BE2C (cell line): ENCODE measurements at regions not wholly inside any gene's neighbourhood (a gene's known extent, or its start where the extent isn't known, plus 50 kb on each side); places are given as distances from the start of the nearest gene placed in this dataset.

Source experiments
- DNase-seq: peaks from one replicate; pipeline ENCODE4 v3.0.0-alpha.2; 2020
- H3K27me3 ChIP-seq: fragments of 250-450 bp; sonication (Bioruptor Pico); 2 replicates; pipeline ENCODE4 v1.5.1; 2020; ENCODE audit warnings: mild to moderate bottlenecking
- H3K36me3 ChIP-seq: fragments of 250-450 bp; sonication (Bioruptor Pico); 2 replicates; pipeline ENCODE4 v1.5.1; 2020; ENCODE audit warnings: mild to moderate bottlenecking
- H3K4me1 ChIP-seq: fragments of 250-450 bp; sonication (Bioruptor Pico); 2 replicates; pipeline ENCODE4 v1.5.1; 2020
- H3K4me3 ChIP-seq: 2 replicates; pipeline ENCODE4 v1.5.1; 2011; ENCODE audit warnings: low read depth, low read length
- H3K9me3 ChIP-seq: fragments of 250-450 bp; sonication (Bioruptor Pico); 2 replicates; pipeline ENCODE4 v1.5.1; 2020
- CTCF ChIP-seq: IDR thresholded peaks from 2 replicates; pipeline ENCODE4 v1.5.1; 2012; ENCODE audit warnings: mild to moderate bottlenecking, low read depth, low read length

DNA sequence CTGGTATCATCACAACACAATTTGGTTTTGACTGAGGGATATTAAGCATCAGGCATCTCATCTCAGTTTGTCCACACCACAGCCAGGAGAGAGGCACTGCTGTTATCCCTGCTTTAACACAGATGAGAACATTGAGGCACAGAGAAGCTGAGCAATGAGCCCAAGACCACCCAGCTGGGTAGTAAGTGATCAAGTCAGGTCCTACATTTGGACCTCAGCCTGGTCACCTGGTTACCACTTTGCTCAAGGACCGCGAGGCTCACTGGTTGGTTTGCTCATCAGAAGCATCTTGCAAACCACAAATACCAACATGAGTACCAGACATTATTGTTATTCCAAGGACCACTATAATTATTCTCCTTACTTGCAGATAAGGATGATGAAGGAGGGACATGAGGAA, 245.5 kb downstream of the CBLN1 start:
- Histone ChIP-seq H3K4me1 (no peaks in the 10 kb centered on the region), H3K27me3 (no peaks in the 10 kb centered on the region), H3K36me3 (no peaks in the 10 kb centered on the region), H3K4me3 (no peak overlapping the region), H3K9me3 (no peaks in the 10 kb centered on the region)
- TF ChIP-seq CTCF = no peak
- no peak for DNase-seq

- H3K4me1 ChIP-seq = no peaks in the 10 kb centered on the region
- no peak for TF ChIP-seq CTCF
These were observed 254.2 kb downstream of the CBLN1 start for GRCh38 chr16:49027420-49027819.

DNA sequence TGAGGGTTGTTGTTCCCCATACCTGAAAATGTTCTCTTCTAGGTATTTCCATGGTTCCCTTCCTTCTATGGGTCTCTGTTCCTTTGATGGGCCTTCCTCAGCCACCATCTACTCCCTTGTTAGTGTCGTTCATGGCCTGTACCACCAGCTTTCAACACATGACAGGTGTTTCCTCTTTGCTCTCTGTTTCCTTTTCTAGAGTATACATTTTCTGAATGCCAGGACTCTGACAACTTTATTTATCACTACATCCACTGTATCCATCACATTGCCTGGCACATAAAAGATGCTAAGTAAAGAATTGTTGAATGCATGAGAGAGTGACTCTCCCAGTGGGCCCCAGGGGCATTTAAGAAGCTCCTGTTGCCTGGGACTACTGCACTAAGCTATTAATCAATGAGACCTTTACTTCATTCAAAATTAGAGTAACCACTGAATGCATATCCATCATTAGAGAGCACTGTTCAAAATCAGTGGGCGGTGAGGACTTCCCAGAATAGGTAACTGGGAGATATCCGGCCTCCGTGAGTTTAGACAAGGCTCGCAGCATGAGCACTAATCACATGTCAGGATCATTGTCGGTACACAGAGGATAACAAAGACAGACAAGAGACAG, 255.0 kb downstream of the CBLN1 start:
- TF ChIP-seq CTCF = no peak
- Histone ChIP-seq H3K27me3 (no peaks in the 10 kb centered on the region), H3K4me1 (no peaks in the 10 kb centered on the region), H3K9me3 (no peaks in the 10 kb centered on the region), H3K4me3 (no peak overlapping the region), H3K36me3 (no peaks in the 10 kb centered on the region)
- no peak for DNase-seq

More at GRCh38 chr16:49027420-49027819, 254.2 kb downstream of the CBLN1 start:
- Histone ChIP-seq H3K27me3 (no peaks in the 10 kb centered on the region), H3K36me3 (no peaks in the 10 kb centered on the region), H3K9me3 (no peaks in the 10 kb centered on the region), H3K4me3 (no peak overlapping the region)
- DNase-seq = no peak

DNA sequence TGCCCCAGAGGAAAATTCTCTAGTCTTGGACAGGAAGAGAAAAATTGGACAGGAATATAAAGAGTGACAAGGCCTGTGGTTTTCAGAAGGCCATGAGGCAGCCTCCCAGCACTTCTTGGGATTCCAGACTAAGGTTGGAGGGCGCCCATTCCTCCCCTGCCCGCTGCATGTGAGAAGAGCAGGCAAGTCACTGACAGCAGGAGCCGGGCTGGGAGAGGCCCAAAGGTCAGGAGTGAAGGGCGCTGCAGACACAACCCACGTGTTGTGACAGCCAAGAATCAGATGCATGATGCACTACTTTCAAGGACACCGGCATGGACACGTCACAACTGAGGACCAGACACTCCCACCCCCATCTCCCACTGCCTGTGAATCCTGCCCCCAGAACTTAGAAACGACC, 256.7 kb downstream of the CBLN1 start:
- Histone ChIP-seq H3K4me1 (no peaks in the 10 kb centered on the region), H3K4me3 (no peak overlapping the region), H3K36me3 (no peaks in the 10 kb centered on the region), H3K27me3 (no peaks in the 10 kb centered on the region), H3K9me3 (no peaks in the 10 kb centered on the region)
- TF ChIP-seq CTCF = no peak
- DNase-seq = no peak

DNA sequence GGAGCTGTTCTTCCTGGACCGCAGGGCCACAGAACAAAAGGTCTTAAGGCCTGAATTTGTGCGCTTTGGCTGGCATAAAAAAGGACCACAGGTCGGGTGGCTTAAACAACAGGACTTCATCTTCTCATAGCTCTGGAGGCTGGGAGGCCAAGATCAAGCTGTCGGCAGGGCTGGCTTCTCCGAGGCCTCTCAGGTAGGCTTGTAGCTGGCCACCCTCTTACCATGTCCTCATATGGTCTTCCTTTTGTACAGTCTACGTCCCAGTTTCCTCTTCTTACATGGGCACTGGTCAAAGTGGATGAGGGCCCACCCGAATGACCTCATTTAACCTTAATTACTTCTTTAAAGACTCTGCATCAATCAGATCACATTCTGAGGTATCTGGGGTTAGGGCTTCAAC, 257.6 kb downstream of the CBLN1 start:
- DNase-seq = no peak
- Histone ChIP-seq H3K4me3 (no peak overlapping the region), H3K36me3 (no peaks in the 10 kb centered on the region), H3K27me3 (no peaks in the 10 kb centered on the region), H3K9me3 (no peaks in the 10 kb centered on the region), H3K4me1 (no peaks in the 10 kb centered on the region)
- TF ChIP-seq CTCF = no peak

DNA sequence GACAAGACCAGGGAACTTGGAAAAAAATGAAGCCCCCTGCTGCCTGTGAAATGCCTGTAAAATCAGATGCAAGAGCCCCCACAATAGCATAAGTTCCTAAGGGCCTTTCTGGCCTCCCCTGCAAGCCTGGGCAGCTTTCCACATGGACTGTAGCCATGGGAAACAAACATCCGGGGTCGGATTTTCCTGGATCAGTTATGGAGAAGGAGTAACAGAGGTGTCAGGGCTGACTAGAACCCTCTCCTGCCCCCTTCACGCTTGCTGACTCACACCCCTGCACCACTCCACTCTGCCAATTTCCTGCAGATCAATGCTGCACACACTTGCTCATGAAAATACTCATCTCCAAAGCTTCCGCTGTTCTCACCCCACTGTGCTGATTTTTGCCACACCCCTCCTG, 258.6 kb downstream of the CBLN1 start:
- no peak for DNase-seq
- no peak overlapping the region for H3K4me3 ChIP-seq
- no peaks in the 10 kb centered on the region for H3K9me3 ChIP-seq
- H3K36me3 ChIP-seq = no peaks in the 10 kb centered on the region
- no peak for TF ChIP-seq CTCF
- H3K4me1 ChIP-seq = no peaks in the 10 kb centered on the region
- no peaks in the 10 kb centered on the region for H3K27me3 ChIP-seq
